CD14-positive monocyte (primary cell): ENCODE measurements at regions not wholly inside any gene's neighbourhood (a gene's known extent, or its start where the extent isn't known, plus 50 kb on each side); places are given as distances from the start of the nearest gene placed in this dataset.

ENCODE experiments used
- DNase-seq, 3 donors: peaks; one replicate each; pipeline ENCODE4 v3.0.0-alpha.2; 2011 to 2022
- H2AFZ ChIP-seq: 2 replicates; pipeline ENCODE4 v1.6.0; 2012; ENCODE audit warnings: mild to moderate bottlenecking, low read depth, low read length, inconsistent platforms; ENCODE audit not compliant: insufficient read depth, poor library complexity, severe bottlenecking
- H3K27ac ChIP-seq, 2 donors: 1 replicate in 1 of 2; 2 replicates in 1 of 2; pipeline ENCODE4 v1.5.1; 2012 to 2013; ENCODE audit warnings: low read length in 2 of 2, control low read depth in 1 of 2, inconsistent platforms in 1 of 2, low read depth in 1 of 2, mild to moderate bottlenecking in 1 of 2
- H3K27me3 ChIP-seq, 2 donors: one replicate each; pipeline versions ENCODE4 v1.6.0 to v1.6.1; 2011 to 2013; ENCODE audit warnings: low read length in 2 of 2; ENCODE audit not compliant: control insufficient read depth in 2 of 2, insufficient read depth in 2 of 2
- H3K36me3 ChIP-seq, 2 donors: replicated peaks in 1 of 2; 1 replicate in 1 of 2; 2 replicates in 1 of 2; pipeline versions ENCODE4 v1.5.1 to v1.6.1; 2012 to 2013; ENCODE audit warnings: low read length in 2 of 2, control low read depth in 1 of 2, inconsistent platforms in 1 of 2, mild to moderate bottlenecking in 1 of 2; ENCODE audit not compliant: insufficient read depth in 2 of 2, control insufficient read depth in 1 of 2
- H3K4me1 ChIP-seq, 2 donors: 1 replicate in 1 of 2; 2 replicates in 1 of 2; pipeline versions ENCODE4 v1.5.1 to v1.6.1; 2012 to 2013; ENCODE audit warnings: low read length in 2 of 2, control low read depth in 1 of 2, inconsistent platforms in 1 of 2, mild to moderate bottlenecking in 1 of 2, moderate library complexity in 1 of 2; ENCODE audit not compliant: insufficient read depth in 2 of 2, control insufficient read depth in 1 of 2
- H3K4me2 ChIP-seq: replicated peaks from 2 replicates; pipeline ENCODE3; 2012; ENCODE audit warnings: low read length, moderate library complexity, mild to moderate bottlenecking; ENCODE audit not compliant: poor library complexity, severe bottlenecking; ENCODE audit errors: extremely low read depth
- H3K4me3 ChIP-seq, 3 experiments: fragments of 200-600 bp in 1 of 3; sonication (generic) in 1 of 3; replicated peaks in 1 of 3; 1 replicate in 2 of 3; 2 replicates in 1 of 3; pipeline ENCODE4 v1.5.1; 2011 to 2013; ENCODE audit warnings: low read length in 3 of 3, mild to moderate bottlenecking in 3 of 3, control low read depth in 2 of 3, low read depth in 2 of 3, inconsistent platforms in 1 of 3, moderate library complexity in 1 of 3
- H3K79me2 ChIP-seq: 2 replicates; pipeline ENCODE4 v1.6.0; 2012; ENCODE audit warnings: mild to moderate bottlenecking, control low read depth, inconsistent platforms, low read length, moderate library complexity; ENCODE audit not compliant: insufficient read depth
- H3K9ac ChIP-seq: 2 replicates; pipeline ENCODE4 v1.6.0; 2017; ENCODE audit warnings: low read length, mild to moderate bottlenecking; ENCODE audit not compliant: insufficient read depth, poor library complexity, severe bottlenecking
- H3K9me3 ChIP-seq, 2 donors: replicated peaks in 1 of 2; 1 replicate in 1 of 2; 2 replicates in 1 of 2; pipeline versions ENCODE4 v1.5.1 to v1.6.1; 2012 to 2013; ENCODE audit warnings: low read length in 2 of 2, control low read depth in 1 of 2; ENCODE audit not compliant: control insufficient read depth in 1 of 2, insufficient read depth in 1 of 2
- H4K20me1 ChIP-seq: 2 replicates; pipeline ENCODE4 v1.6.0; 2012; ENCODE audit warnings: mild to moderate bottlenecking, low read length, control low read depth, moderate library complexity; ENCODE audit not compliant: insufficient read depth
- H3K27ac Mint-ChIP-seq, 7 donors: one replicate each; pipeline ENCODE4 v1.8.0; 2020; ENCODE audit warnings: mild to moderate bottlenecking in 7 of 7, mixed read lengths in 7 of 7, moderate library complexity in 6 of 7, inconsistent platforms in 2 of 7
- H3K27me3 Mint-ChIP-seq, 3 donors: one replicate each; pipeline ENCODE4 v1.8.0; 2021 to 2022; ENCODE audit warnings: low read depth in 3 of 3, mild to moderate bottlenecking in 3 of 3, mixed read lengths in 3 of 3, moderate library complexity in 3 of 3, inconsistent platforms in 1 of 3
- H3K36me3 Mint-ChIP-seq, 2 donors: one replicate each; pipeline ENCODE4 v1.8.0; 2020; ENCODE audit warnings: mixed read lengths in 2 of 2, inconsistent platforms in 1 of 2, mild to moderate bottlenecking in 1 of 2
- H3K4me1 Mint-ChIP-seq: one replicate; pipeline ENCODE4 v1.8.0; 2020; ENCODE audit warnings: mild to moderate bottlenecking, mixed read lengths
- H3K4me3 Mint-ChIP-seq, 2 donors: one replicate each; pipeline ENCODE4 v1.8.0; 2020; ENCODE audit warnings: mild to moderate bottlenecking in 2 of 2, mixed read lengths in 2 of 2, moderate library complexity in 1 of 2
- H3K9me3 Mint-ChIP-seq, 7 donors: one replicate each; pipeline ENCODE4 v1.8.0; 2020 to 2022; ENCODE audit warnings: mixed read lengths in 7 of 7, mild to moderate bottlenecking in 6 of 7, moderate library complexity in 6 of 7, inconsistent platforms in 2 of 7
- WGBS: methylation state at CpG from one replicate; pipeline ENCODE4 v1.1.5; 2013; ENCODE audit warnings: missing lambda C conversion rate; ENCODE audit not compliant: insufficient coverage; 5-methylcytosine and 5-hydroxymethylcytosine counted together
- intact Hi-C, 2 donors: fragments of 100-400 bp; cut with micrococcal nuclease; formaldehyde crosslinking; loops; one replicate each; pipeline versions ENCODE4 v1.15.0 to v1.15.1; 2023
- TF ChIP-seq, protein P1 (sequence below): fragments of 200-600 bp; IDR thresholded peaks from one replicate; pipeline ENCODE4 v1.8.0; 2022; ENCODE audit warnings: antibody characterized with exemption, mild to moderate bottlenecking

DNA sequence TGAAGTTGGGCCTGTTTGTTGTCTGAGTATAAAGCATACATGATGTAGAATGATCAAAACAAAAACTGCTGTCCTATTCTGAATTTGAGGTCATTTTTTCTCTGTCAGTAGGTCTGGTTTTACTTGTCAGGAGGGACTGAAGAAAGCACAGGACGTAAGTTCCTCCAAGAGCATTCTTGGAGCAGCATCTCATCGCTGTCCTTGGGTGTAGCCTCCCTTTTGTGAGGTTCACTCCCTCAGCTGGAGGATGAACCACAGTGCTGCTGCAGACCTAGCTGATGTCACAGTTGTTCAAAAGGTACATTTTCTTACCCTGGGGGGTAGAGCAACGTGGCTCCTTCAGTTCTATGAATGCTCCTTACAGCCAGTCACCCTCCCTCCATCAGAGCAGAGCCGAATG is 490.0 kb upstream of the TBL1XR1 start:
- Histone ChIP-seq H3K36me3 (no peaks in the 10 kb centered on the region), H2AFZ (no peak overlapping the region), H3K4me2 (no peak overlapping the region), H3K4me1 (no peaks in the 10 kb centered on the region), H4K20me1 (no peaks in the 10 kb centered on the region), H3K27ac (no peak overlapping the region), H3K9me3 (no peaks in the 10 kb centered on the region), H3K79me2 (no peaks in the 10 kb centered on the region), H3K4me3 (no peak overlapping the region), H3K27me3 (no peaks in the 10 kb centered on the region), H3K9ac (no peak overlapping the region)
- H3K27ac Mint-ChIP-seq: no peak overlapping the region
- H3K36me3 Mint-ChIP-seq: no peaks in the 10 kb centered on the region
- no peak for DNase-seq
- no peak overlapping the region for H3K4me3 Mint-ChIP-seq
- TF ChIP-seq, protein P1, sequence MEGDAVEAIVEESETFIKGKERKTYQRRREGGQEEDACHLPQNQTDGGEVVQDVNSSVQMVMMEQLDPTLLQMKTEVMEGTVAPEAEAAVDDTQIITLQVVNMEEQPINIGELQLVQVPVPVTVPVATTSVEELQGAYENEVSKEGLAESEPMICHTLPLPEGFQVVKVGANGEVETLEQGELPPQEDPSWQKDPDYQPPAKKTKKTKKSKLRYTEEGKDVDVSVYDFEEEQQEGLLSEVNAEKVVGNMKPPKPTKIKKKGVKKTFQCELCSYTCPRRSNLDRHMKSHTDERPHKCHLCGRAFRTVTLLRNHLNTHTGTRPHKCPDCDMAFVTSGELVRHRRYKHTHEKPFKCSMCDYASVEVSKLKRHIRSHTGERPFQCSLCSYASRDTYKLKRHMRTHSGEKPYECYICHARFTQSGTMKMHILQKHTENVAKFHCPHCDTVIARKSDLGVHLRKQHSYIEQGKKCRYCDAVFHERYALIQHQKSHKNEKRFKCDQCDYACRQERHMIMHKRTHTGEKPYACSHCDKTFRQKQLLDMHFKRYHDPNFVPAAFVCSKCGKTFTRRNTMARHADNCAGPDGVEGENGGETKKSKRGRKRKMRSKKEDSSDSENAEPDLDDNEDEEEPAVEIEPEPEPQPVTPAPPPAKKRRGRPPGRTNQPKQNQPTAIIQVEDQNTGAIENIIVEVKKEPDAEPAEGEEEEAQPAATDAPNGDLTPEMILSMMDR: no peak
- peaks cover 8% of the 10 kb centered on the region for H3K4me1 Mint-ChIP-seq
- peaks cover 0 to 5% (median 0%) of the 10 kb centered on the region in 3 donors for H3K27me3 Mint-ChIP-seq
- WGBS: 78% methylated on average over 3 of the region's 4 CpGs
- intact Hi-C loops: no loop called here
- no peaks in the 10 kb centered on the region for H3K9me3 Mint-ChIP-seq

DNA sequence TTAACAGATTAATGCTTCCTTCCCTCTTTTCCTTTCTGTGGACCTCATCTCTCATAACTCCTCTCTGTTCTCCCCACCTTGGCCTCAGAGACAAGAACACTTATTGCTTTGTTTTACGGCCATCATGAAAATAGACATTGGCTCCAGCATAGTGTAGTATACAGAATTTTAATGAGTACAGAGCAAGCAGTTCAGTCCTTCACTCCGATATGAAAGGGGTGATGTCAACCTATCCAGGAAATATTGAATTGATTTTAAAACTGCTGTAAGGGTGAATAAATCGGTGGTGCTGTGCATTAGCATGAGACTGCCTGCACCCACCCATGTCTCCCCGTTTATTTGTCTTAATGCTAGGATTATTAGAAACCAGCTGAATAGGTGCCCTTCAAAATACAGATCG is 490.9 kb upstream of the TBL1XR1 start:
- no peak overlapping the region for H2AFZ ChIP-seq
- H3K79me2 ChIP-seq: no peaks in the 10 kb centered on the region
- no peaks in the 10 kb centered on the region for H3K36me3 Mint-ChIP-seq
- TF ChIP-seq, protein P1: no peak
- no peaks in the 10 kb centered on the region for H3K27me3 ChIP-seq
- H3K4me1 Mint-ChIP-seq: peaks cover 1% of the 10 kb centered on the region
- no peaks in the 10 kb centered on the region for H3K9me3 Mint-ChIP-seq
- 100% methylated on average over 1 of the region's 5 CpGs for WGBS
- no peak overlapping the region for H3K27ac ChIP-seq
- H4K20me1 ChIP-seq: no peaks in the 10 kb centered on the region
- DNase-seq: no peak
- H3K9ac ChIP-seq: no peak overlapping the region
- H3K9me3 ChIP-seq: no peaks in the 10 kb centered on the region
- H3K4me1 ChIP-seq: no peaks in the 10 kb centered on the region
- intact Hi-C loops: no loop called here
- H3K4me3 Mint-ChIP-seq: no peak overlapping the region
- no peaks in the 10 kb centered on the region for H3K36me3 ChIP-seq
- no peak overlapping the region for H3K4me2 ChIP-seq
- H3K4me3 ChIP-seq: no peak overlapping the region
- H3K27ac Mint-ChIP-seq: no peak overlapping the region
- peaks cover 0 to 4% (median 0%) of the 10 kb centered on the region in 3 donors for H3K27me3 Mint-ChIP-seq
